ENCODE measurements at regions not wholly inside any gene's neighbourhood (a gene's known extent, or its start where the extent isn't known, plus 50 kb on each side); places are given as distances from the start of the nearest gene placed in this dataset.

- no peak for DNase-seq (ENCODE audit: low spot score)
- TF ChIP-seq, protein P1, sequence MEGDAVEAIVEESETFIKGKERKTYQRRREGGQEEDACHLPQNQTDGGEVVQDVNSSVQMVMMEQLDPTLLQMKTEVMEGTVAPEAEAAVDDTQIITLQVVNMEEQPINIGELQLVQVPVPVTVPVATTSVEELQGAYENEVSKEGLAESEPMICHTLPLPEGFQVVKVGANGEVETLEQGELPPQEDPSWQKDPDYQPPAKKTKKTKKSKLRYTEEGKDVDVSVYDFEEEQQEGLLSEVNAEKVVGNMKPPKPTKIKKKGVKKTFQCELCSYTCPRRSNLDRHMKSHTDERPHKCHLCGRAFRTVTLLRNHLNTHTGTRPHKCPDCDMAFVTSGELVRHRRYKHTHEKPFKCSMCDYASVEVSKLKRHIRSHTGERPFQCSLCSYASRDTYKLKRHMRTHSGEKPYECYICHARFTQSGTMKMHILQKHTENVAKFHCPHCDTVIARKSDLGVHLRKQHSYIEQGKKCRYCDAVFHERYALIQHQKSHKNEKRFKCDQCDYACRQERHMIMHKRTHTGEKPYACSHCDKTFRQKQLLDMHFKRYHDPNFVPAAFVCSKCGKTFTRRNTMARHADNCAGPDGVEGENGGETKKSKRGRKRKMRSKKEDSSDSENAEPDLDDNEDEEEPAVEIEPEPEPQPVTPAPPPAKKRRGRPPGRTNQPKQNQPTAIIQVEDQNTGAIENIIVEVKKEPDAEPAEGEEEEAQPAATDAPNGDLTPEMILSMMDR (IDR thresholded peaks at IDR 0.05; ENCODE audit: extremely low read depth, missing control alignments) = no peak
Observed at GRCh38 chr14:86865934-86866333, 1127.0 kb downstream of the GALC start.

GRCh38 chr14:86858591-86858990 is 1134.4 kb downstream of the GALC start:
- TF ChIP-seq, protein P1 (IDR thresholded peaks at IDR 0.05; ENCODE audit: extremely low read depth, missing control alignments) = no peak
- no peak for DNase-seq (ENCODE audit: low spot score)

DNA sequence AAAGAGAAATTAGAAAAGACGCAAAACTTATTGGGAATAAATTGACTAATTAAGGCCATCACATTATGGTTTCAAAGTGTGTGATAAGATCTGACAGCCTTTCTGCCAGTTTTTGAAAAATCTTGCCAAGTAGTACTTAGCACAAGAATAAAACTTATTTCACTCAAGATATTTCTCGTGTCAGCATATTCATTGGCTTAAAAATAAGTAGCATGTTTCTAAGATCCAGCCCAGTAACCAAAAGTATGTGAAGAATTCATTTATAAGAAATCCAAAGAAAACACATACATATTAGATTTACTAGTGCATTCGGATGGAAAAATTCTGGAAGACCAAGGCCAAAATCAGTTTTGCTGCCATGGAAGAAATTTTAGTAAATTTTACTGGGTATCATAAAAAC is 1135.0 kb downstream of the GALC start:
- no peak for DNase-seq (ENCODE audit: low spot score)
- TF ChIP-seq, protein P1 (IDR thresholded peaks at IDR 0.05; ENCODE audit: extremely low read depth, missing control alignments) = no peak

DNA sequence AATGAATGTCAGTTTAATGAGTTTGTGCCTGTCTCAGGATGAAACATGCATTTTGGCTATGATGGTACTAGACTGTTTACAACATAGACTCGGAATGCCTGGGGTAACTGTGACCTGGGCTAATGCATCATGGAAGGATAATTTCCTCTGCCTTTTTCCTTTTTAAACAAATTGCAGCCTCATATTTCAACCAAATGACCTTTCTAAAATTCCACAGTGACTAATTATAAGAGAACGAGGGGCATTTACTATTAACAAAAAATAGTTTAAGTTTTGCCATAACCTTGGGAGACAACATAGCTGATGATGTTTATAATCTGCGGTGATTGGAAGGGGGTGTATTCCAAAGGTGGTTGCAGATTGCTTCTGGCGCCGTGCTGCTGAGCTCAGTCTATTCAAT is 1140.5 kb downstream of the GALC start:
- DNase-seq (ENCODE audit: low spot score) = no peak
- TF ChIP-seq, protein P1 (IDR thresholded peaks at IDR 0.05; ENCODE audit: extremely low read depth, missing control alignments) = no peak

- DNase-seq (ENCODE audit: low spot score) = no peak
- TF ChIP-seq, protein P1 (IDR thresholded peaks at IDR 0.05; ENCODE audit: extremely low read depth, missing control alignments) = no peak
Observed at GRCh38 chr14:86847140-86847539, 1145.8 kb downstream of the GALC start.

GRCh38 chr14:86838363-86838762 is 1154.6 kb downstream of the GALC start:
- TF ChIP-seq, protein P1 (IDR thresholded peaks at IDR 0.05; ENCODE audit: extremely low read depth, missing control alignments) = no peak
- DNase-seq (ENCODE audit: low spot score) = no peak

- no peak for DNase-seq (ENCODE audit: low spot score)
Observed at GRCh38 chr14:86826661-86827060, 1166.3 kb downstream of the GALC start.

More at GRCh38 chr14:86826661-86827060, 1166.3 kb downstream of the GALC start:
- TF ChIP-seq, protein P1 (IDR thresholded peaks at IDR 0.05; ENCODE audit: extremely low read depth, missing control alignments) = no peak
